Duodenal mucosa (tissue), 2 donors: ENCODE measurements at regions not wholly inside any gene's neighbourhood (a gene's known extent, or its start where the extent isn't known, plus 50 kb on each side); places are given as distances from the start of the nearest gene placed in this dataset.
"Not testable (repeated sequence)": the region's sequence is repeated elsewhere in the genome, so short reads cannot be mapped to it uniquely, and the experiment has no call there.

Experiments used
- H3K27ac ChIP-seq: one replicate; pipeline ENCODE4 v1.7.0; 2013; ENCODE audit warnings: low read depth, low read length
- H3K27me3 ChIP-seq, 2 donors: one replicate each; pipeline ENCODE4 v1.7.0; 2013; ENCODE audit warnings: low read length in 2 of 2, control low read depth in 1 of 2; ENCODE audit not compliant: insufficient read depth in 2 of 2, control insufficient read depth in 1 of 2
- H3K36me3 ChIP-seq, 2 donors: one replicate each; pipeline ENCODE4 v1.7.0; 2013; ENCODE audit warnings: low read length in 2 of 2, control low read depth in 1 of 2; ENCODE audit not compliant: insufficient read depth in 2 of 2, control insufficient read depth in 1 of 2
- H3K4me1 ChIP-seq, 2 donors: one replicate each; pipeline ENCODE4 v1.7.0; 2013; ENCODE audit warnings: low read length in 2 of 2, control low read depth in 1 of 2; ENCODE audit not compliant: insufficient read depth in 2 of 2, control insufficient read depth in 1 of 2
- H3K4me3 ChIP-seq, 2 donors: one replicate each; pipeline ENCODE4 v1.7.0; 2013; ENCODE audit warnings: low read length in 2 of 2, low read depth in 1 of 2
- H3K9ac ChIP-seq, 2 donors: one replicate each; pipeline ENCODE4 v1.7.0; 2013; ENCODE audit warnings: low read length in 2 of 2, low read depth in 1 of 2
- H3K9me3 ChIP-seq, 2 donors: one replicate each; pipeline ENCODE4 v1.7.0; 2013; ENCODE audit warnings: low read length in 2 of 2, control low read depth in 1 of 2; ENCODE audit not compliant: control insufficient read depth in 1 of 2

DNA sequence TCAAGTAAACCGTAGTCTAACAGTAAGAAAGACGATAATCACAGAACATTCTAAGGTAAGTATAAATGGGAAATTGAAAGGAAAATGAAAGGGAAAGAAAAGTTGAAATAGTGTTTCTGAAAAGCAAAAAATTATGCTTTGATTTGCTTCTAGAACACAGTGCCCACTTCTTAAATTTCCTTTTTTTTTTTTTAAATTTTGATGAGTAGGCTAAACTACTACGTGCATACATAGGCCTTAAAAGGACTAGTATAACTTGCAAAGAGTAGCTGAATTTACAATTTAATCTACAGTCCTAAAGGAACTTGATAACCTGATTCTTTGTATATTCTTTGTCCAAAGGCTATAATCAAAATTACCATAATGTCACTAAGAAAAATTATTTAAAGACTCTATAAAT, 325.3 kb downstream of the PAX3 start:
- no peak overlapping the region for H3K27ac ChIP-seq
- no peaks in the 10 kb centered on the region for H3K9me3 ChIP-seq
- H3K9ac ChIP-seq, result no peak overlapping the region
- H3K27me3 ChIP-seq, result peaks cover 0 to 4% of the 10 kb centered on the region in 2 donors
- no peaks in the 10 kb centered on the region for H3K36me3 ChIP-seq
- no peaks in the 10 kb centered on the region for H3K4me1 ChIP-seq
- H3K4me3 ChIP-seq, result no peak overlapping the region

DNA sequence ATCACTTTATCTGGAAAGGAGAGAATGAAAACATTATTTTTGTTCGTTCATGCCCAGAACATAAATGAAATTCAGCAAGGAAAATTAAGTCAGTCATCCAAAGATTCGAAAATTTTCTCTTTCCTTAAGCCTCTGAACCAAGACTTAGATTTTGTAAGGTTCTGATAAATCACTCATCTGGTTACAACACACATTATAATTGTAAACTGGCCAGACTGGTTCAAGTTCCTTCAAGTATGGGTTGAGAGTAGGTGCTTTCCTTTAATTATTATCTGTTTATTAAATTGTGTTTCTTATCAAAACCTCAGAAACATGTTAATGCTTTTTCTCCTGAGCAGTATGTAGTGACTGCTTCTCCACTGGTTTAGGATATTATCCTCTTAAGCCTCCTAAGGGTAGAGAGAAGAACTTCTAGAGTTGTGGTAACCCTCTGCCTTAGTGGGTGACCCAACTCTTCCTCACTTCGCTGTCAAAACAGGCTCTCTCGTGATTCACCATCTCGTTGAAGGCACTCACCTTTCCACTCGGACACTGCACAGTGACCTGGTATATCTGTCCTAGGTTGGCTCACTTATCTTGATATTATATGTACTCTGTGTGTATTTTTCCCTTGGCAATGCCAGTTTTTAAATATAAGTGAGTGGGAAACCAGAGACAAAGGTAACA, 325.9 kb downstream of the PAX3 start:
- H3K27me3 ChIP-seq, result peaks cover 0 to 4% of the 10 kb centered on the region in 2 donors
- H3K27ac ChIP-seq, result no peak overlapping the region
- H3K4me1 ChIP-seq, result no peaks in the 10 kb centered on the region
- no peaks in the 10 kb centered on the region for H3K9me3 ChIP-seq
- H3K9ac ChIP-seq, result no peak overlapping the region
- no peak overlapping the region for H3K4me3 ChIP-seq
- H3K36me3 ChIP-seq, result no peaks in the 10 kb centered on the region

DNA sequence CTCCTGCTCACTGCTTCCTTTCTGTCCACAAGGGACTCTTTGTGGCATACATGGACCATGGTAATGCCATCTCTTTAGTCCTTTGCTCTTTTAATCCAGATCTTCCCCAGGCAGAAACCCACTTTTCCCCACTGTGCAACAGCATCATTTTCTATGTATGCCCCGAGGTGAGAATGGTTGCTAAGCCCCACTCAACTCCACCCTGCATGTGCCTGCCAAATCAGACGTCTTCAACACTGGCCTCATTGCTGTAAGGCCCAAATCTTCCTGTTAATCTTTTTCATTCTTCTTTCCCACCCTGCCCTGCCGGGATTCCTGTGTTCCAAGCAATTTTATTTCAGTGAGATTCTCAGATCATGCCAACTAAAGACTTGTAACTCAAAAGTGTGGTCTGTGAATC, 328.4 kb downstream of the PAX3 start:
- H3K9me3 ChIP-seq, result no peaks in the 10 kb centered on the region
- no peaks in the 10 kb centered on the region for H3K36me3 ChIP-seq
- H3K27ac ChIP-seq, result no peak overlapping the region
- H3K4me1 ChIP-seq, result no peaks in the 10 kb centered on the region
- H3K27me3 ChIP-seq, result peaks cover 0 to 4% of the 10 kb centered on the region in 2 donors
- no peak overlapping the region for H3K9ac ChIP-seq
- H3K4me3 ChIP-seq, result no peak overlapping the region

DNA sequence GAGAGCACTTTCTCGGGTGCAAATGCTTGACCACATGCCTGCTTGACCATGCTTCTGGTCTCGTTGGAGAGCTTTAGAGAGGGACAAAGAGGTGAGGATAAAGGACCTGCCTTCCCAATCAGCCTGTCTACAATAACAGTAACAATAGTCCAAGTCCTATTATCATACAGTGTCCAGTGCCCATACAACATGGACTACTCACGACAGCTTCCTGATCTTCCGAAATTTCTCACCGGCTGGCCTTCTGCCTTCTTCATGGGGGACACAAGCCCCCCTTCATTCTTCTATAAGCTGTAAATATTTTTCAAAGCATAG, 329.0 kb downstream of the PAX3 start:
- H3K9ac ChIP-seq, result no peak overlapping the region
- H3K4me3 ChIP-seq, result no peak overlapping the region
- no peaks in the 10 kb centered on the region for H3K9me3 ChIP-seq
- no peaks in the 10 kb centered on the region for H3K27me3 ChIP-seq
- H3K36me3 ChIP-seq, result no peaks in the 10 kb centered on the region
- no peak overlapping the region for H3K27ac ChIP-seq
- no peaks in the 10 kb centered on the region for H3K4me1 ChIP-seq

DNA sequence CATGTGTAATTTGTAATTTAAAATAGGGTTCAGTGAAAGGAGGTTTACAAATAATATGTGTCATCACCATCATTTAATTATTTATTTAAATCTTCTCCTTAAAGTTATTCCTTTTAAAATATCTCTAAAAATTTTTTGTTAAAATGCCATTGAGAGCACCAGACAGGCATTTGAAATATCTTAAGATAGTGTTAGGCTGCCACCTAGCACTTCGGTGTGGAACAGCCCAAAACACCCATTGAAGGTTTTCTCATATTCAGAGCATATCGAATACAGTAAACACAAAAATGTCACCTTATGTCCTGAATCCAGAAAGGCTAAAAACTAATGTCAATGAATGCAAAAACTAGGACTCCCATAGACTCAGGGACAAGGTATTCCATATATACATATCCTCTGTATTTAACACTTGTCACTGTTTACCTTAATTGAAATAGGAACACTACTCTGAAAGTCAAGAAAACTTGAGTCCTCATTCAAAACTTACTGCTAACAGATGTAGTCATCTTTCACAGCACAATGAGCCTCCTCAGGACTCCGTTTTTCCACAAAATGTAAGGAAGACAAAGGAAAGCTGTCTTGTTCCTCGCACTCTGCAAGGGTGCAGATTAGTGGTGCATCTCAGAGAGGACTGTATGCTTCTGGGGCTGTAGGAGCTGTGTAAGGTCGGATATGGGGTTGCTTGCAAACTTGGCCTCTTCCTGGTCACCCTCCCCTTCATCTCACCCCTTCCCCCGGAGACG, 329.5 kb downstream of the PAX3 start:
- no peaks in the 10 kb centered on the region for H3K36me3 ChIP-seq
- no peak overlapping the region for H3K4me3 ChIP-seq
- H3K27ac ChIP-seq, result no peak overlapping the region
- no peaks in the 10 kb centered on the region for H3K4me1 ChIP-seq
- no peaks in the 10 kb centered on the region for H3K27me3 ChIP-seq
- H3K9me3 ChIP-seq, result no peaks in the 10 kb centered on the region
- no peak overlapping the region for H3K9ac ChIP-seq

DNA sequence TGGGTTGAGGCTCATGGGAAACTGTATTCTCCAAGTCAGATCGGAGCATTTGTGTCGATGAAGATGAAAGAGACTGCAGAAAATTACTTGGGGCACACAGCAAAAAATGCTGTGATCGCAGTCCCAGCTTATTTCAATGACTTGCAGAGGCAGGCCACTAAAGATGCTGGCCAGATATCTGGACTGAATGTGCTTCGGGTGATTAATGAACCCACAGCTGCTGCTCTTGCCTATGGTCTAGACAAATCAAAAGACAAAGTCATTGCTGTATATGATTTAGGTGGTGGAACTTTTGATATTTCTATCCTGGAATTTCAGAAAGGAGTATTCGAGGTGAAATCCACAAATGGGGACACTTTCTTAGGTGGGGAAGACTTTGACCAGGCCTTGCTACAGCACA, 336.6 kb downstream of the PAX3 start:
- H3K4me3 ChIP-seq, result no peak overlapping the region
- no peak overlapping the region for H3K9ac ChIP-seq
- no peaks in the 10 kb centered on the region for H3K4me1 ChIP-seq
- no peaks in the 10 kb centered on the region for H3K9me3 ChIP-seq
- no peak overlapping the region for H3K27ac ChIP-seq
- H3K27me3 ChIP-seq, result no peaks in the 10 kb centered on the region
- no peaks in the 10 kb centered on the region for H3K36me3 ChIP-seq

DNA sequence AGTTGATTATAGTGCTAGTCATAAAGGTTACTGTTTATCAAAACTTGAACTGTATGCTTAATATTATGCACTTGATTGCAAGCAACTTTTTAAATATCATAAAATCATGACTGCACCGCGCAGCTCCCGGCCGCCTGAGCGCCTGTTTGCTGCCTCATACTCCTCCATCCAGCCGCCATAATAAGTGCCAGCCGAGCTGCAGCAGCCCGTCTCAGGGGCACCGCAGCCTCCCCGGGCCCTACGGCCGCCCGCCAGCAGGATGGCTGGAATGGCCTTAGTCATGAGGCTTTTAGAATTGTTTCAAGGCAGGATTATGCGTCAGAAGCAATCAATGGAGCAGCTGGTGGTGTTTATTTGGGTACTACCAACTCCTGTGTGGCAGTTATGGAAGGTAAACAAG, 337.2 kb downstream of the PAX3 start:
- Histone ChIP-seq H3K27me3 (no peaks in the 10 kb centered on the region), H3K36me3 (no peaks in the 10 kb centered on the region), H3K4me3 (no peak overlapping the region), H3K4me1 (no peaks in the 10 kb centered on the region), H3K9ac (no peak overlapping the region), H3K27ac (no peak overlapping the region), H3K9me3 (no peaks in the 10 kb centered on the region)

DNA sequence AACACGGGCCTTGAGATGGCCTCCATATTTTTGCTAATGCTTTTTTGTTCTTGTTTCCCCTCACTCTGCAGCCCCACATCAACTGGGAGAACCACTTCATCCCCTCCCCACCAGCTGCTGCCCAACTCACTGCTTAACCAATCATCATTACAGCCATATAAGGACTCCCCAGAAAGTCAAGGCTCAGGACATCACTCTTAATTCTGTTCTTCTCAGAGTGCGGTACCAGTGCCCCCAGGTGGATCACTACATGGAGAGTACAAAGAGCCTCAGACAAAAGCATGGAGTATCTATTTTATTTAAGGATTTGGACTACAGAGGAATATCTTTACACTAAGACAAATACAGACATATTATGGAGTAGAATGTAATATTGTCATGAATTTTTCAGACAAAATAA, 340.6 kb downstream of the PAX3 start:
- H3K9ac ChIP-seq, result no peak overlapping the region
- no peaks in the 10 kb centered on the region for H3K36me3 ChIP-seq
- no peak overlapping the region for H3K4me3 ChIP-seq
- H3K9me3 ChIP-seq, result no peaks in the 10 kb centered on the region
- no peak overlapping the region for H3K27ac ChIP-seq
- H3K27me3 ChIP-seq, result no peaks in the 10 kb centered on the region
- H3K4me1 ChIP-seq, result no peaks in the 10 kb centered on the region

DNA sequence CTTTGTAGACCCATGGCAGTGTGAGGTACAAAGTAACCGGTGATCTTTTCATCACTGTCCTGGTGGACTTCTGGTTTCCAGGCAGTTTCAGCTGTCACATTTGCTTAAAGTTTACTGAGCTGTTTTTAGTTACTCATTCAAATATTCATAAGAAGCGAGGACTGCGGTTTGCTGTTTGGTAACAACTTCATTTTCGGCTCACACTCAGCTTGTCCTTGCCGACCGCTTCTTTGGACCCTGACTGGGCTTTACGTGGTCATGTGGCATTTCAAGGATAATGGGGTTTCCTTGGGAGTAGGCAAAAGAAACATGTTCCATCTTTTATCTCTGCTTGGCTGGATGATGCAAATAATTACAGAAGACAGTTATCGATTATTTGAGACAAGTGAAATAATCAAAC, 350.7 kb downstream of the PAX3 start:
- H3K4me3 ChIP-seq, result no peak overlapping the region

DNA sequence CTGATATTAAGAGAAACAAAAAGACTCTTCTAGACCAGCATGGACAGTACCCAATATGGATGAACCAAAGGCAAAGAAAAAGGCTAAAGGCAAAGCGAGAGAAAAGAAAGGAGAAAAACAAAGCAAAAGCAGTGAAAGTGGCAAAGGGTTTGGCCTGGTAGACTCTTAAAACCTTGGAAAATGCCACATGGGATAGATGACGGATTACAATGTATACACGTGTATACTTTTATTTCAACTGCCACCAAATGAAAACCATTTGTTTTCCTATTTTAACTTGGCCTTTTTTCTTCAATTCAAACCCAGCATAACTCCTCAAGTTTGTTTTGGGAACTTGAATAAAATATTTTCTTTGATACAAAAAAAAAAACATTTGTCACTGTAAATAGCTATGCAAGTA, 354.3 kb downstream of the PAX3 start:
- not testable (repeated sequence) for H3K4me1 ChIP-seq, H3K27me3 ChIP-seq, H3K9me3 ChIP-seq, H3K36me3 ChIP-seq, H3K9ac ChIP-seq, H3K4me3 ChIP-seq, H3K27ac ChIP-seq

More for the DNA sequence above, 350.7 kb downstream of the PAX3 start:
- Histone ChIP-seq H3K4me1 (no peaks in the 10 kb centered on the region), H3K36me3 (no peaks in the 10 kb centered on the region), H3K9me3 (no peaks in the 10 kb centered on the region), H3K9ac (no peak overlapping the region), H3K27me3 (no peaks in the 10 kb centered on the region), H3K27ac (no peak overlapping the region)
